Activated CD8-positive, alpha-beta memory T cell treated with anti-CD3 and anti-CD28 coated beads for 4 hours (primary cell): ENCODE measurements at regions not wholly inside any gene's neighbourhood (a gene's known extent, or its start where the extent isn't known, plus 50 kb on each side); places are given as distances from the start of the nearest gene placed in this dataset.
"Not testable (repeated sequence)": the region's sequence is repeated elsewhere in the genome, so short reads cannot be mapped to it uniquely, and the experiment has no call there.

ENCODE experiments used
- DNase-seq, 2 donors: peaks; one replicate each; pipeline ENCODE4 v3.0.0-alpha.2; 2020; ENCODE audit warnings: low read depth in 2 of 2

GRCh38 chr19:28632371-28633080, 580.4 kb downstream of the UQCRFS1 start:
- no peak for DNase-seq

GRCh38 chr19:28631961-28632360, 581.0 kb downstream of the UQCRFS1 start:
- DNase-seq = no peak

- DNase-seq = no peak
Measured at GRCh38 chr19:28627669-28628068, 585.3 kb downstream of the UQCRFS1 start.

DNA sequence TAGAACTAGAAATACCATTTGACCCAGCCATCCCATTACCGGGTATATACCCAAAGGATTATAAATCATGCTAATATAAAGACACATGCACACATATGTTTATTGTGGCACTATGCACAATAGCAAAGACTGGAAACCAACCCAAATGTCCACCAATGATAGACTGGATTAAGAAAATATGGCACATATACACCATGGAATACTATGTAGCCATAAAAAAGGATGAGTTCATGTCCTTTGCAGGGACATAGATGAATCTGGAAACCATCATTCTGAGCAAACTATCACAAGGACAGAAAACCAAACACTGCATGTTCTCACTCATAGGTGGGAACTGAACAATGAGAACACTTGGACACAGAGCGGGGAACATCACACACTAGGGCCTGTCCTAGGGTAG, 586.5 kb downstream of the UQCRFS1 start:
- DNase-seq = not testable (repeated sequence)

DNA sequence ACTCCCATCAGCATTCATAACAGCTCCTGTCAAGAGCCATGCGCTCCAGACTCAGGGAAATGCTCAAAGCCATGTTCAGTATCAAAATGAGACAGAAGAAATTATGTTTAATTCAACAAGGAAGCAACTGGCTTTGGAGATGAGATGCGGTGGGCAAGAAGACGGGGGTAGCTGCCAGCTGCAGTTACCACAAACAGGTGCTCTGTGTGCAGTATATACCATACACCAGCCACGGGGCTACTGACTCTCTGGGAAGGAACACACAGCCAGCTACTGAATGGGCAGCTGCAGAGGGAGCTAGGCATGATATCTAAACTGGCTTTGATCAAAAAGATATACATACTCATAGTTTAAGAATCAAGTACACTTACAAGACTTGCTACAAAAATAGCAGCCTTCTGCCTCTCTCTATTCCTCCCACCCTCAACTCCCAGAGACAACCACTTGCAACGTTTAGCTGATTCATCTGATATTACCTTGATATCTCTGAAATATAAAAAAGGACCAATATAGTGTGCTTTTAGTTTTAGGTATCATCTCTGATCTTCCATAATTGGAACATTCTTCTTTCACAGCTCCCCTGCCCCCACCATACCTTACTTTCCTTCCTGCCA, 593.0 kb downstream of the UQCRFS1 start:
- no peak for DNase-seq

DNA sequence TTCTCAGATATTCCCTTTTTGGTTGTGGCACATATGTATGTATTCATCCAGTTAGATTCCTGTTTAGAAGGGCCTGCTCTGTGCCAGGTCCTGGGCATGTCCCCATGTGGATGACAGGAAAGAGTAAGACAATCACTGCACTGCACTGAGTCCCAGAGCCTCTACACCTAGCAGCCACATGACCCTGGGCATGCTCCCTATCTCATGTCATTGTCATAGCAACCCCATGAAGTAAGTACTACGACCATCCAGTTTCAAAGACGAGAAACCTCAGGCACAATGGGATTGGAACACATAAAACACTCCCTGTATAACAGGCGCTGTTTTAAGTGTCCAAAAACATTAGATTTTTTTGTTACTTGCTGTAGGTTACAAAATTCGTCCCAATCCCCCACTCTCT, 594.4 kb downstream of the UQCRFS1 start:
- no peak for DNase-seq

- DNase-seq = no peak
Measured at GRCh38 chr19:28615966-28616365, 597.0 kb downstream of the UQCRFS1 start.

DNA sequence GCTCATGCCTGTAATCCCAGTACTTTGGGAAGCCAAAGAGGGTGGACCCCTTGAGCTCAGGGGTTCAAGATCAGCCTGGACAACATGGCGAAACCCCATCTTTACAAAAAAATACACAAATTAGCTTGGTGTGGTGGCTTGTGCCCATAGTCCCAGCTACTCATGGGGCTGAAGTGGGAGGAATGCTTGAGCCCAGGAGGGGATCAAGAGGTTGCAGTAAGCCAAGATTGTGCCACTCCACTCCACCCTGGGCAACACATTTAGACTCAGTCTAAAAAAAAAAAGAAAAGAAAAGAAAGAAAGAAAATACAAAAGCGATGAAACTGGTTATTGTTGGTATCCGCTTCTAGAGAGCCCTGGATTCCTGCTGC, 597.4 kb downstream of the UQCRFS1 start:
- DNase-seq = no peak

DNA sequence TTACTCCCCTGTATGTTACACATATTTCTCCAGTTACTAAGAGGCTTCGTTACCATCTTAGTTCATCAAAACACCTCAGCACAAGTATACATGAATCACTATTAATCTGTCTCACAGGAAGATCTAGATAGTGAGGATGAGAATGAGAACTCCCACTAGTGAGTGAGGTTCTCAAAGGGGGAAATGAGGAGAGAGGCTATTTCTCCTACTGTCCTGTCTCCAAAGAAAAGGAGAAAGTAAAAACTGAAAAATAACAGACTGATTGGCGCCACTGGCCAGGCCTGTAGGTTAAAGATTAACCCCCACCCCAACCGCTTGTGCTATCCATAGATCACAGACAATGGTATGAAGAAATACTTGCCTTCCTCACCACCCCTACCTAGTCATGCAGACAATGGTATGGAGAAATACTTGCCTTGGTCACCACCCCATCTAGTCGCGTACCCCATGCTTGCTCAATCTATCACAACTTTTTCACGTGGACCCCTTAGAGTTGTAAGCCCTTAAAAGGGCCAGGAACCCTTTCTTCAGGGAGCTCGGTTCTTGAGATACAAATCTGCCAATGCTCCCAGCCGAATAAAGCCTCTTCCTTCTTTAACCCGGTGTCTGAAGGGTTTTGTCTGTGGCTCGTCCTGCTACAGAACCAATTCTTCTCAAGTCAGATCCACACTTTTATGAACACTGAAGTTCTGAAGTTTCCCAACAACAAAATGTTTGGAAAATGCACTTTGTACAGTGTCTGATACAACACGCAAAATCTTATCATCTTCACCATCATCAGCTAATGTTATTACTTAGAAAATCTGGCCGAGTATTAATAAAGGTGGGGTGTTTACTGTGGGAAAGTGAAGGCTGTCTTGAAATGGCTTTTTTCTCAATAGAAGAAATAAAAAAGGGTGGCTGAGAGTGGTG, 598.1 kb downstream of the UQCRFS1 start:
- no peak for DNase-seq

DNA sequence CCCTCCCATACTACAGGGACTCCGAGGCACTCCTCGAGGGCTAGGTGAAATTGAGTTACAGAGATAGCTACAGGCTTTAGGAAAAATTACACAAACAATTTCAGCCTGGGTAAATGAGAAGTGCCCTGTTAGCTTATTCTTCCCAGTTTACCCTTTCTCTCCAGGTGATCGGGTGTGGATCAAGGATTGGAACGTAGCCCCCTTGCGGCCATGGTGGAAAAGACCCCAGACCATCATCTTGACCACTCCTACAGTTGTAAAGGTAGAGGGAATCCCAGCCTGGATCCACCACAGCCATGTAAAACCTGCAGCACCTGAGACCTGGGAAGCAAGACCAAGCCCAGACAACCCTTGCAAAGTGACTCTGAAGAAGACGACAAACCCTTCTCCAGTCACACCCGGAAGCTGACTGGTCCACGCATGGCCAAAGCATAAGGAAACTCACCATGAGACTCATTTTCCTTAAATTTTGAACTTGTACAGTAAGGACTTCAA, 600.6 kb downstream of the UQCRFS1 start:
- no peak for DNase-seq

- not testable (repeated sequence) for DNase-seq
Measured at GRCh38 chr19:28611227-28611914, 601.6 kb downstream of the UQCRFS1 start.

- no peak for DNase-seq
Measured at GRCh38 chr19:28610731-28611130, 602.2 kb downstream of the UQCRFS1 start.

DNA sequence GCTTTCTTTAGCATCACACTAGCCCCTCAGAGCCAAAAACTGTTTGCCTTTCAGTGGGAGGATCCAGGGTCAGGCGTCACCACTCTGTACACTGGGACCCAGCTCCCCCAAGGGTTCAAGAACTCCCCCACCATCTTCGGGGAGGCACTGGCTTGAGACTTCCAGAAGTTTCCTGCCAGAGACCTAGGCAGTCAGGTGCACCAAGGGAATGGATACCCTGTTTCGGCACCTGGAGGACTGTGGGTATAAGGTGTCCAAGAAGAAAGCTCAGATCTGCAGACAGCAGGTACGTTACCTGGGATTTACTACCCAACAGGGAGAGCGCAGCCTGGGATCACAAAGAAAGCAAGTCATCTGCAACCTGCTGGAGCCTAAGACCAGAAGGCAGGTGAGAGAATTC, 603.0 kb downstream of the UQCRFS1 start:
- no peak for DNase-seq

GRCh38 chr19:28609091-28609755, 603.7 kb downstream of the UQCRFS1 start:
- DNase-seq = no peak

GRCh38 chr19:28608292-28608691, 604.7 kb downstream of the UQCRFS1 start:
- DNase-seq = no peak

- DNase-seq = no peak
Measured at GRCh38 chr19:28607066-28607583, 605.8 kb downstream of the UQCRFS1 start.

DNA sequence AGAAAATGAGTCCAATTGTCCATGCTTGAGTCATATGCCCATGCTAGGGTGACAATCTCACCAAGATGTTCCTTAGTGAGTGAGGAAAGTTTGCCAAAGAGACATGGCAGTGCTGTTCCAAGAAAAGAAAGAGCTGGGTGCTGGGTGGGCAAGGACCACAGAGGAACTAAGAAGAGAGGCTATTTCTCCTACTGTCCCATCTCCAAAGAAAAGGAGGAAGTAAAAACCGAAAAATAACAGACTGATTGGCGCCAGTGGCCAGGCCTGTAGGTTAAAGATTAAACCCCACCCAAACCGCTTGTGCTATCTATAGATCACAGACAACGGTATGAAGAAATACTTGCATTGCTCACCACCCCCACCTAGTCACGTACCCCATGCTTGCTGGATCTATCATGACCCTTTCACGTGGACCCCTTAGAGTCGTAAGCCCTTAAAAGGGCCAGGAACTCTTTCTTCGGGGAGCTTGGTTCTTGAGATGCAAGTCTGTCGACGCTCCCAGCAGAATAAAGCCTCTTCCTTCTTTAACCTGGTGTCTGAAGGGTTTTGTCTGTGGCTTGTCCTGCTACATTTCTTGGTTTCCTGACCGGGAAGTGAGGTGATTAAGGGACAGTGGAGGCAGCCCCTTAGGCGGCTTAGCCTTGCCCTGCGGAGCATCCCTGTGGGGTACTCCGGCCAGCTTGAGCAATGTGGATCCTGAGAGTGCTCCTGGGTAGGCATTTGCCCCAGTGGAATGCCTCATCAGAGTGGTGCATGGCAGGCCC, 606.5 kb downstream of the UQCRFS1 start:
- no peak for DNase-seq

DNA sequence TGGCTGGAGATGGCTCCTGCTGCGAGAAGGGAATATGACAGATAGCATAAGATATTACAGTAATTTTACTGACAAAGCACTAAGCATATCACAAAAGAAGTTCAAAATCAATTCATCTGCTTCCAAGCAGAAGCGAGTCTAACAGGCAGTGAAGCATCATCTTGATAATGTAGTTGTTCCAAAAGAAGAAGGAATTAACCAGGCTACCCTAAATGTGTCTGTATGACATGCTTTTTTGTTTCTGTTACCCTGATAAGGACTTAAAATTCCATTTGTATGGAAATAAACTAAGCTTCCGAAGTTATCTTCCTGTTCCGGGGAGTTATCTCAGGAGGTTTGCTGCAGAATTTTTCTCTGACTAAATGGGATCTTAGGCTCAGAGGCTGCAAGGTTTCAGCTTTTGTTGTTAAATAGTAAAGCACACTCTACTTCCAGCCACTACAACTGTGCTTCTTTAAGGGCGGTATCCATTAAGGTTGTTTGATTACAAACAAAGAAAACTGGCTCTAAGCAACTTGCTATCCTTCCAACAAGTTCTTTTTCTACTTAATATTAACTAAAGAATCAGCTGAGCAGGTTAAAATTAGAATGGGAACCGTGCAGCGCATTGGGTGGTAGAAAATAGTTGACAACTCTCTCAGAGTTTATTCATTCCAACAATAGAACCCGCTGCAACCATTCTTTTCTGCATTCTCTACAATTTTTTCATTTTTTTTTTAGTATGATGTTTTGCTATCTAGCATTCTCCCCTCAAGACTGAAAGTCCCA, 607.3 kb downstream of the UQCRFS1 start:
- DNase-seq = no peak

DNA sequence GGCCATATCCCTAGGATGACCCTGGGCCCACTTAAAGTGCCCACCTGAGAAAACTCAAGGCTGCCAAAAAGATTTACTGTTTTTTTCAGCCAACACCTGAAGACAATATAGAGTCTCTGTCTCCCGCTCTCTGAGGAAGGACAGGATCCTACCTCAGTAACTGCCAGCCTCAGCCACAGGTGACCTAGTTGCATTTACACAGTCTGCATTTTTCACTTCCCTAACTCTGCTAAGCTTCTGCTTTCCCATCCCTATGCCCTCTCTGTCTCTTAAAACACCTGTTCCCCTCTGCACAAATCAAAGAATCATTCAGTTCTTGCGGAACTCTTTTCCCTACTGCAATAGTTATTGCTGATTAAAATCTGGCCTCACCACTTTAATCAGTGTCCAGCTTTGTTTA, 609.5 kb downstream of the UQCRFS1 start:
- DNase-seq = no peak
